Sigmoid colon (tissue), 3 donors: ENCODE measurements at regions not wholly inside any gene's neighbourhood (a gene's known extent, or its start where the extent isn't known, plus 50 kb on each side); places are given as distances from the start of the nearest gene placed in this dataset.

ENCODE experiments used
- POLR2A ChIP-seq, 2 donors: fragments of 450-650 bp; IDR thresholded peaks; one replicate each; pipeline ENCODE4 v1.6.1; 2016; ENCODE audit warnings: antibody characterized with exemption in 2 of 2, mild to moderate bottlenecking in 2 of 2, moderate library complexity in 2 of 2
- TF ChIP-seq, protein P1 (sequence below), 4 experiments: fragments of 450-650 bp in 3 of 4; fragments of 200-600 bp in 1 of 4; IDR thresholded peaks; one replicate each; pipeline ENCODE4 v1.5.1; 2016 to 2019; ENCODE audit warnings: antibody characterized with exemption in 4 of 4, mild to moderate bottlenecking in 3 of 4, moderate library complexity in 2 of 4

GRCh38 chr5:100646691-100647090 is 111.5 kb downstream of the FAM174A start:
- TF ChIP-seq, protein P1, sequence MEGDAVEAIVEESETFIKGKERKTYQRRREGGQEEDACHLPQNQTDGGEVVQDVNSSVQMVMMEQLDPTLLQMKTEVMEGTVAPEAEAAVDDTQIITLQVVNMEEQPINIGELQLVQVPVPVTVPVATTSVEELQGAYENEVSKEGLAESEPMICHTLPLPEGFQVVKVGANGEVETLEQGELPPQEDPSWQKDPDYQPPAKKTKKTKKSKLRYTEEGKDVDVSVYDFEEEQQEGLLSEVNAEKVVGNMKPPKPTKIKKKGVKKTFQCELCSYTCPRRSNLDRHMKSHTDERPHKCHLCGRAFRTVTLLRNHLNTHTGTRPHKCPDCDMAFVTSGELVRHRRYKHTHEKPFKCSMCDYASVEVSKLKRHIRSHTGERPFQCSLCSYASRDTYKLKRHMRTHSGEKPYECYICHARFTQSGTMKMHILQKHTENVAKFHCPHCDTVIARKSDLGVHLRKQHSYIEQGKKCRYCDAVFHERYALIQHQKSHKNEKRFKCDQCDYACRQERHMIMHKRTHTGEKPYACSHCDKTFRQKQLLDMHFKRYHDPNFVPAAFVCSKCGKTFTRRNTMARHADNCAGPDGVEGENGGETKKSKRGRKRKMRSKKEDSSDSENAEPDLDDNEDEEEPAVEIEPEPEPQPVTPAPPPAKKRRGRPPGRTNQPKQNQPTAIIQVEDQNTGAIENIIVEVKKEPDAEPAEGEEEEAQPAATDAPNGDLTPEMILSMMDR (IDR thresholded peaks at IDR 0.05), result no peak
- no peak for TF ChIP-seq POLR2A (IDR thresholded peaks at IDR 0.05)
